ENCODE measurements at regions not wholly inside any gene's neighbourhood (a gene's known extent, or its start where the extent isn't known, plus 50 kb on each side); places are given as distances from the start of the nearest gene placed in this dataset.

GRCh38 chr5:21085791-21086190, 1097.8 kb upstream of the CDH18 start:
- TF ChIP-seq EZH2 (IDR thresholded peaks at IDR 0.05; ENCODE audit: insufficient read depth, poor library complexity, severe bottlenecking) (no peak), EZH2phosphoT487 (IDR thresholded peaks at IDR 0.05; ENCODE audit: insufficient read depth, low read depth) (no peak)
